HG03196 (cell line): ENCODE measurements at regions not wholly inside any gene's neighbourhood (a gene's known extent, or its start where the extent isn't known, plus 50 kb on each side); places are given as distances from the start of the nearest gene placed in this dataset.
A peak's percentile ranks its signal among the peaks of the same experiment; 100 is the strongest.
"Not testable (repeated sequence)": the region's sequence is repeated elsewhere in the genome, so short reads cannot be mapped to it uniquely, and the experiment has no call there.

ENCODE experiments used
- ATAC-seq: cut with Tn5 transposase; IDR thresholded peaks from one replicate; pipeline ENCODE4 v1.9.1; 2021; ENCODE audit not compliant: unreplicated experiment

GRCh38 chr12:16884819-16885218 lies 278.9 kb upstream of the LMO3 start:
- no peak for ATAC-seq

DNA sequence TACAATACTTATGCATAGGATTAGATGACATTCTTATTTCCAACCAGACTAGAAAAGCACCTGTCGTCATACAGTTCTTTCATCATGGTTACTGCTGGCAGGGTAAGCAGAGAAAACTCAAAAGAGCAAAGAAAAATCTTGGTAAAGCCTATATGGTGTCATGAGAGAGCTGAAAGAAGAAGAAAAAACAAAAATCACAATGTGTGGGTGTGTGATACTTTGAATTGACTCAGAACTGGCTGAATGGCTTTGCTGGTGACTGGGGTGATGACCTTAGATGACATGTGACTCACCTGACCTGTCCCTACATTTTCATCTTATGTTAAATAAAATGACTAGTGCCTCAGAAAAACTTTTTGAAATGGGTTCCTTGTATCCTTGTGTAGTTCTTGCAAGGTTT lies 278.1 kb upstream of the LMO3 start:
- ATAC-seq: no peak

- no peak for ATAC-seq
Observed at GRCh38 chr12:16881986-16882570, 276.1 kb upstream of the LMO3 start.

DNA sequence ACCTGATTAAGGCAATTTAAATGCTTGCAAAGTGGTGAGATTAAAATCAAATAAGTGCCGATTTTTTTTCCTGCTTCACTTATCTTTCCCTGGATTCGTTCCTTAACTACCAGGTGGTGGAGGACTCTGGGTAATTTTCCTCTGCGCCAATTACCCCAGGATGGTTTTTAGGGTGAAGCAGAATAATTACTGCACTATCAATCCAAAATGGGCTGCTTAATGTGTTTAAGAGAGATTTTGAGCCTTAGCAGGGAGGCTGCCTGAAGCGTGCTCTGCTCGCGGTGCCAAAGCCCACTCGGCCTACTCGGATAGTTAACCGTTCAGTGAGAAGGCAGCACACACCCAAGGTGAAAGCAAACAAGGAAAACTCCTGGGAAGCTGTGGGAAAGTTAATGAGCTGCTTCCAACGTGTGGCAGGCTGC lies 274.9 kb upstream of the LMO3 start:
- no peak for ATAC-seq

DNA sequence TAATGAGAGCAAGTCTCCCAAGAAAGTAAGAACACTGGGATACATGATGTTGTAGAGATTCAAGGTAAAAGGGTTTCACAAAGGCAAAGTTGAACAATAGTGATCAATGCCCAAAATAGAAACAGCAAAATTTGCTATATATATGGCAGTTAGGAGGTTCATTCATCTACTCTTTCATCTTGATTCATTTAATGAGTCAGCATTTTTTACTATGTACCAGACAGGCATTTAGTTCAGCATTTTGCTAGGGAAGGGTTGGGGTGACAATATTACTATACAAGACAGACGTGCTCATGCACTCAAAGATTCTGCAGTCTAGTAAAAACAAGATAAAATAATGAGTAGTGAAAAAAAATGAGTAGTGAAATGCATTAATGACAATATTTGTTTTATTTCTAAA lies 264.9 kb upstream of the LMO3 start:
- no peak for ATAC-seq

DNA sequence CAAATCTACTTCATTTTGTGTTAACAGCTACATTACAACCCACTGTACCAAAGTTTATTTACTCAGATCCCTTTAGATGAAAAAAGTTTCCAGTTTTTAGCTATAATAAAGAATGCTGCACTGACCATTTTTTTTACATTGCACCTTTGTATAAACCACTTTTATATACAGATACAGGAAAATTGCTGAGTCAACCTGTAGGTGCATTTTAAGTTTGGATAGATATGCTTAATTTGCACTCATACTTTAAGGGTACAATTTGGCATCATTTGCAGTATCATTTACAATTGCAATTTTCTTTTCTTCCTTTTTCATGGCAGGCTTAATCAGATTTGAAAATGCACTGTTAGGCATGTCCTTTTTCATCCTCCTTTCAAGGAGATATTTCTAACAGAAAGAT lies 257.8 kb upstream of the LMO3 start:
- no peak for ATAC-seq

- peak; percentile 96 for ATAC-seq
Observed at GRCh38 chr12:16857456-16857923, 251.5 kb upstream of the LMO3 start.

- ATAC-seq: no peak
Observed at GRCh38 chr12:16854465-16854864, 248.5 kb upstream of the LMO3 start.

DNA sequence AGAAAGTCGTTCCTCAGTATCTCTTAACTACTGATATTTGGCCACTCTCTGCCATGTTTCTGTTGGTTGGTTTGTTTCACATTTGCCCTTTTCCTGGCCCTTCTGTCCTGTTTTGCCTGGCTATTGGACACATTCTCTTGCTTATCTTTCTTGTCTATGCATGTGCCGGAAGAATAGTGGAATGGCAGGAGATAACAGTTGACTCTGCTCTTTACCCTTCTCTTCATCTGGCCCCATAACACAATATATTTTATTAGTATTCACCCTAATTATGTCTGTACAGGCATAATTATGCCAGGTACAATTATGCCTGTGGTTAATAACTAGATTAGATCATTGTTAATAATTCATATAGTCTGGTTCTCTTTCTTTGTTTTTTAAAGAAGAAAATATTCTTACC lies 243.5 kb upstream of the LMO3 start:
- no peak for ATAC-seq

- no peak for ATAC-seq
Observed at GRCh38 chr12:16844875-16845274, 238.9 kb upstream of the LMO3 start.

GRCh38 chr12:16833376-16834015 lies 227.5 kb upstream of the LMO3 start:
- peak; percentile 93 for ATAC-seq

GRCh38 chr12:16828891-16829290 lies 222.9 kb upstream of the LMO3 start:
- no peak for ATAC-seq

- no peak for ATAC-seq
Observed at GRCh38 chr12:16807731-16808130, 201.8 kb upstream of the LMO3 start.

DNA sequence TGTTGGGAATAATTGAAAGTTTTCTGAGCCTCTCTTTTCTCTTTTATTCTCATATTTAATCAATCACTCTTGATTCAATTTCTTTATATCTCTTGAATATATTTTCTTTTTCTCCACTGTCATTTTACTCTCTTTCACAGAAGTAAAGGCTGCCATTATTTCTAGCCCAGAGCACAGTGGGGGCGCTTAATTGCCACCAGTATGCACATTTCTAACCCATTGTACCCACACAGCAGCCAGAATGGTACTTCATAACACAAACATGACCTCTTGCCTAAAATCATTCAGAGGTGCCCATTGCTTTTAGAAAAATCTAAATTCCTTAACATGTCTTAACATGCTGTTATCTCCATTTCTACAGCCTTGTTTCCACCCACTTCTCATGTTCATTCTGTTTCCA lies 190.2 kb upstream of the LMO3 start:
- ATAC-seq: no peak

- ATAC-seq: peak; percentile 69
Observed at GRCh38 chr12:16789204-16789790, 183.3 kb upstream of the LMO3 start.

GRCh38 chr12:16788506-16789203 lies 182.7 kb upstream of the LMO3 start:
- ATAC-seq: no peak

GRCh38 chr12:16785953-16786352 lies 180.0 kb upstream of the LMO3 start:
- ATAC-seq: no peak

DNA sequence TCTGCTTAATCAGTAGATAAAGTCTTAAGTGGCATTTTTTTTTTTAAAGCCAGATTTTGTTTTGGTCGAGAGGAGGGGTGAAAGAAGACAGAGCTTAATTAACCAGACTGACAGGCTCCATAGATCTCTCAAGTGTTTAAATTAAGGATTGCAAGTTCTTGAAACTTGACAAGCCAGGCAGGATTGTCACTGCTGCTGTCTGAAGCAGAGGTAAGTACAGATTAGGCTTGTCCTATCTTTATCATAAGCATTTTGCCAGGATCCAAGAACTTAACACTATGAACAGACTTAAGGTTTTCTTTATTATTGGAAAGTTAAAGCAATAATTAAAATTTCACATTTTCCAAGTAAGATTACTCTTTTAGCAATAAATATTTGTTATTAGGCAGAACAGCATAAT lies 179.6 kb upstream of the LMO3 start:
- no peak for ATAC-seq

- not testable (repeated sequence) for ATAC-seq
Observed at GRCh38 chr12:16769129-16769528, 163.2 kb upstream of the LMO3 start.

- ATAC-seq: no peak
Observed at GRCh38 chr12:16766736-16767135, 160.8 kb upstream of the LMO3 start.

- ATAC-seq: no peak
Observed at GRCh38 chr12:16763901-16764300, 157.9 kb upstream of the LMO3 start.
